ENCODE measurements at regions not wholly inside any gene's neighbourhood (a gene's known extent, or its start where the extent isn't known, plus 50 kb on each side); places are given as distances from the start of the nearest gene placed in this dataset.

DNA sequence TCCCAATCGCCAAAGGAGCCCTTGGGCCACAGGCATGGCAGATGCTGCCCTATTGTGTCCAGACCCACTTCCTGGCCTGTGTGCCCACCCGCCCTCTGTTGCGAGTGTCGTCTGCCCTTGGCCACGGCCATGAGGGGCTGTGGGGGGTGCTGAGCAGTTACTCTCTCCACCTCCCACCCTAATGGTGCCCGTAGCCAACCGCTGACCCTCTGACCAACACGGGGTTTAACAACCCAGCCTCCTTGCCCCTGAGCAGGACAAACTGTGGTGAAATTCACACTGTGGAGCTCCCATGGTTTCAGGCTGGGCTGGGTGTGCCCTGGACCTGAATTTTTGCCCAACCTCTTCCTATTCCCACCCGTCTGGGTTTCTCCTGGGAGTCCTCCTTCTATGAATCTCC is 145.7 kb upstream of the HDAC4 start:
- H3K27me3 Mint-ChIP-seq = peaks cover 5% of the 10 kb centered on the region
- H3K36me3 Mint-ChIP-seq (ENCODE audit: low read depth) = no peaks in the 10 kb centered on the region
- H3K4me1 Mint-ChIP-seq (ENCODE audit: low read depth) = peaks cover 30% of the 10 kb centered on the region
- POLR2A ChIA-PET = no interaction called here
- peaks cover 23% of the 10 kb centered on the region for H3K4me1 ChIP-seq (ENCODE audit: insufficient read depth, low read length)
- intact Hi-C loops (cut with DNase I, micrococcal nuclease) = no loop called here
- TF ChIP-seq, protein P1, sequence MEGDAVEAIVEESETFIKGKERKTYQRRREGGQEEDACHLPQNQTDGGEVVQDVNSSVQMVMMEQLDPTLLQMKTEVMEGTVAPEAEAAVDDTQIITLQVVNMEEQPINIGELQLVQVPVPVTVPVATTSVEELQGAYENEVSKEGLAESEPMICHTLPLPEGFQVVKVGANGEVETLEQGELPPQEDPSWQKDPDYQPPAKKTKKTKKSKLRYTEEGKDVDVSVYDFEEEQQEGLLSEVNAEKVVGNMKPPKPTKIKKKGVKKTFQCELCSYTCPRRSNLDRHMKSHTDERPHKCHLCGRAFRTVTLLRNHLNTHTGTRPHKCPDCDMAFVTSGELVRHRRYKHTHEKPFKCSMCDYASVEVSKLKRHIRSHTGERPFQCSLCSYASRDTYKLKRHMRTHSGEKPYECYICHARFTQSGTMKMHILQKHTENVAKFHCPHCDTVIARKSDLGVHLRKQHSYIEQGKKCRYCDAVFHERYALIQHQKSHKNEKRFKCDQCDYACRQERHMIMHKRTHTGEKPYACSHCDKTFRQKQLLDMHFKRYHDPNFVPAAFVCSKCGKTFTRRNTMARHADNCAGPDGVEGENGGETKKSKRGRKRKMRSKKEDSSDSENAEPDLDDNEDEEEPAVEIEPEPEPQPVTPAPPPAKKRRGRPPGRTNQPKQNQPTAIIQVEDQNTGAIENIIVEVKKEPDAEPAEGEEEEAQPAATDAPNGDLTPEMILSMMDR (IDR thresholded peaks at IDR 0.05) = no peak
- no peak overlapping the region for H3K27ac ChIP-seq (ENCODE audit: low read depth in 1 of 2, low read length in 2 of 2)
- H3K27ac Mint-ChIP-seq = no peak overlapping the region
- H3K36me3 ChIP-seq (ENCODE audit: insufficient read depth, low read length) = no peaks in the 10 kb centered on the region
- CTCF ChIA-PET = no interaction called here
- no peak for ATAC-seq (ENCODE audit: poor library complexity)
- H3K9me3 ChIP-seq (ENCODE audit: control insufficient read depth in 1 of 2, insufficient read depth in 1 of 2, low read length in 2 of 2) = peaks cover 0 to 19% of the 10 kb centered on the region in 2 experiments
- no peaks in the 10 kb centered on the region for H3K9me3 Mint-ChIP-seq
- no peak for DNase-seq
- H3K4me3 Mint-ChIP-seq = no peak overlapping the region
- no peak overlapping the region for H3K4me3 ChIP-seq (ENCODE audit: low read length)
- no peaks in the 10 kb centered on the region for H3K27me3 ChIP-seq (ENCODE audit: control insufficient read depth in 1 of 2, insufficient read depth in 2 of 2, low read length in 2 of 2)

DNA sequence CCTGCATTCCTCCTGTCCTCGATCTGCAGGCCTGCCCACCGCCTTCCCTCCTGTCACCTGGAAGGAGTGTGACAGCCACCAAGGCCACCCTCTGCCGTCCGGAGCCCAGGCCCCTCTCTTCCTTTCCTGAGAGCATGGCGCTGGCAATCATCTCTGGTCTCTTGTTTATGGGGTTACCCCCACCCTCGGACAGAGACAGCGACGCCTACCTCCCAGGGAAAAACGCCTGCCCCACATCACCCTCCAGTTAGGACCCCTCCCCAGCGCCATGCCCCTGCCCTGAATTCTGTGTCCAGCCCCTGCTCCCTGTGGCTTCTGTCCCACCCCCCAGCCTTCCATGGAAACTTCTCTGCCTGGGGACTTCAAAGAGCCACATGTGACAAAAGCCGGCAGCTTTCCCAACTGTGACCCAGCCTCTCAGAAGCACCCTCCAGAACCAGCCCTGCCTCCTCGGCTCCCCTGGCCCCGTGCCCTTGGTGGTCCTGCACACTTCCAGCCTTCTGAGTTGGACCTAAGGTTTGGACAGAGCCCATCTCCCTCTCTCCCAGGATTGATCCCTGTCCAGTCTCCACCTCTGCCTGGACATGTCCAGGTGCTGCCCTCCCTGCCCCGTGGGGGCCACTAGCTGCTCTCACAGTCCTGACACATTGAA is 145.0 kb upstream of the HDAC4 start:
- no peak overlapping the region for H3K27ac ChIP-seq (ENCODE audit: low read depth in 1 of 2, low read length in 2 of 2)
- Mint-ChIP-seq H3K27me3 (peaks cover 5% of the 10 kb centered on the region), H3K27ac (no peak overlapping the region), H3K36me3 (ENCODE audit: low read depth) (no peaks in the 10 kb centered on the region), H3K4me3 (no peak overlapping the region), H3K9me3 (no peaks in the 10 kb centered on the region), H3K4me1 (ENCODE audit: low read depth) (peaks cover 30% of the 10 kb centered on the region)
- intact Hi-C loops (cut with DNase I, micrococcal nuclease) = no loop called here
- ChIA-PET CTCF (no interaction called here), POLR2A (no interaction called here)
- peaks cover 0 to 19% of the 10 kb centered on the region in 2 experiments for H3K9me3 ChIP-seq (ENCODE audit: control insufficient read depth in 1 of 2, insufficient read depth in 1 of 2, low read length in 2 of 2)
- TF ChIP-seq, protein P1 (IDR thresholded peaks at IDR 0.05) = no peak
- no peak overlapping the region for H3K4me3 ChIP-seq (ENCODE audit: low read length)
- peaks cover 23% of the 10 kb centered on the region for H3K4me1 ChIP-seq (ENCODE audit: insufficient read depth, low read length)
- DNase-seq (no peak), ATAC-seq (ENCODE audit: poor library complexity) (no peak)
- no peaks in the 10 kb centered on the region for H3K36me3 ChIP-seq (ENCODE audit: insufficient read depth, low read length)
- H3K27me3 ChIP-seq (ENCODE audit: control insufficient read depth in 1 of 2, insufficient read depth in 2 of 2, low read length in 2 of 2) = no peaks in the 10 kb centered on the region

DNA sequence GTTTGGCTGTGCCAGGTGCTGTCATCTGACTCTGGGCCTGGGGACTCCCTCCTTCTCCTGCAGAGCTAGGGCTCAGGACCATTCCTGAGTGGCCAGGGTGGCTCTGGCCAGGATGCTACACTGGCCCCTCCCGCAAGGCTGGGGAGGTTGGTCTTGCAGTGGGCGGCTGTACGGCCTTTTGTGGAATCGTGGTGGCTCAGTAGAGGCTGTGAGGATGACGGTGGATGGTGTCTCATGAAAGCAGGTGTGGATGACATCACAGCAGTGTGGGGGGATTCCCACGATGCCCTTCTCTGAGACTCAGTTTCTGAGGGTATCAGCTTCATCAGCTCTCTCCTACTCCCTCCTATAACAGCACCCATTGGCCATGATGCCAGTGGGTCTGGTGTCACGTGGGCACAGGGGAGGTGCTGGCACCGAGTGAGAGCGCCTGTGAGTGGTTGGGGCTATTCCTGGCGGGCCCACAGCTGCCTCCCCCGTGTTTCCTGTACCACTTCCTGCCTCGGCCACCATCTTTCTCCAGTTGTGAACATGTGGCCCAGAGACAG is 144.2 kb upstream of the HDAC4 start:
- Mint-ChIP-seq H3K27ac (no peak overlapping the region), H3K4me3 (no peak overlapping the region), H3K4me1 (ENCODE audit: low read depth) (peaks cover 35% of the 10 kb centered on the region), H3K27me3 (peaks cover 5% of the 10 kb centered on the region), H3K9me3 (no peaks in the 10 kb centered on the region), H3K36me3 (ENCODE audit: low read depth) (no peaks in the 10 kb centered on the region)
- Histone ChIP-seq H3K27ac (ENCODE audit: low read depth in 1 of 2, low read length in 2 of 2) (no peak overlapping the region), H3K36me3 (ENCODE audit: insufficient read depth, low read length) (no peaks in the 10 kb centered on the region), H3K9me3 (ENCODE audit: control insufficient read depth in 1 of 2, insufficient read depth in 1 of 2, low read length in 2 of 2) (peaks cover 0 to 19% of the 10 kb centered on the region in 2 experiments), H3K4me3 (ENCODE audit: low read length) (no peak overlapping the region), H3K27me3 (ENCODE audit: control insufficient read depth in 1 of 2, insufficient read depth in 2 of 2, low read length in 2 of 2) (no peaks in the 10 kb centered on the region), H3K4me1 (ENCODE audit: insufficient read depth, low read length) (peaks cover 23% of the 10 kb centered on the region)
- peak; percentile 69 for ATAC-seq (ENCODE audit: poor library complexity)
- intact Hi-C loops (cut with DNase I, micrococcal nuclease) = no loop called here
- DNase-seq = peak in 5 of 14 experiments; percentile 5 to 60 (median 49)
- POLR2A ChIA-PET = no interaction called here
- CTCF ChIA-PET = no interaction called here
- TF ChIP-seq, protein P1 (IDR thresholded peaks at IDR 0.05) = no peak
